22Rv1 (cell line): ENCODE measurements at regions not wholly inside any gene's neighbourhood (a gene's known extent, or its start where the extent isn't known, plus 50 kb on each side); places are given as distances from the start of the nearest gene placed in this dataset.

Experiments
- ZFX ChIP-seq: fragments of 450-650 bp; IDR thresholded peaks from 2 replicates; pipeline ENCODE4 v1.6.1; 2017; ENCODE audit warnings: antibody characterized with exemption, borderline replicate concordance
- TF ChIP-seq, protein P1 (sequence below): fragments of 450-650 bp; IDR thresholded peaks from 2 replicates; pipeline ENCODE4 v1.5.1; 2017; ENCODE audit warnings: mild to moderate bottlenecking

DNA sequence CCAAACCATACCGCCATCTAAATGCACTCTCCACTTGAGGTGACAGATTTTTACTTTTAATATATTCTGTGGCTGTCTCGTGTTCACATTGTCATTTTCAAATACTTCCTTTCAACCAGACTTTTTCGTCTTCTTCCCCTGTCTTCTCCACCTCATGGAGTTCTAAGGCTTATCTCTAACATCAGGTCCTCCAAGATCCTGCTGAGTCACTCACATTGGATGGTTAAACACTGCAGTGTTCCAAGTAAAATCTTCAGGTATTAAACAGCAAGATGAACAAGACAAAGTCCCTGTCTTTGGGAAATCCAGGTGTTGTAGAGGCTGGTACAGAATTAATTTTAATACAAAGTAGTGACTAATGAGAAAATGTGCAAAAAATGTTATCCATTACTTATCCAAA is 330.2 kb upstream of the KIF2B start:
- TF ChIP-seq, protein P1, sequence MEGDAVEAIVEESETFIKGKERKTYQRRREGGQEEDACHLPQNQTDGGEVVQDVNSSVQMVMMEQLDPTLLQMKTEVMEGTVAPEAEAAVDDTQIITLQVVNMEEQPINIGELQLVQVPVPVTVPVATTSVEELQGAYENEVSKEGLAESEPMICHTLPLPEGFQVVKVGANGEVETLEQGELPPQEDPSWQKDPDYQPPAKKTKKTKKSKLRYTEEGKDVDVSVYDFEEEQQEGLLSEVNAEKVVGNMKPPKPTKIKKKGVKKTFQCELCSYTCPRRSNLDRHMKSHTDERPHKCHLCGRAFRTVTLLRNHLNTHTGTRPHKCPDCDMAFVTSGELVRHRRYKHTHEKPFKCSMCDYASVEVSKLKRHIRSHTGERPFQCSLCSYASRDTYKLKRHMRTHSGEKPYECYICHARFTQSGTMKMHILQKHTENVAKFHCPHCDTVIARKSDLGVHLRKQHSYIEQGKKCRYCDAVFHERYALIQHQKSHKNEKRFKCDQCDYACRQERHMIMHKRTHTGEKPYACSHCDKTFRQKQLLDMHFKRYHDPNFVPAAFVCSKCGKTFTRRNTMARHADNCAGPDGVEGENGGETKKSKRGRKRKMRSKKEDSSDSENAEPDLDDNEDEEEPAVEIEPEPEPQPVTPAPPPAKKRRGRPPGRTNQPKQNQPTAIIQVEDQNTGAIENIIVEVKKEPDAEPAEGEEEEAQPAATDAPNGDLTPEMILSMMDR, result no peak
- no peak for TF ChIP-seq ZFX
